ENCODE measurements at regions not wholly inside any gene's neighbourhood (a gene's known extent, or its start where the extent isn't known, plus 50 kb on each side); places are given as distances from the start of the nearest gene placed in this dataset.

- no peak for DNase-seq (ENCODE audit: low spot score)
- Histone ChIP-seq H2AK5ac (ENCODE audit: low read depth, low read length) (no peak overlapping the region), H3K4ac (ENCODE audit: low read length) (no peak overlapping the region), H3K23ac (ENCODE audit: low read depth, low read length, poor library complexity) (no peak overlapping the region), H2BK5ac (ENCODE audit: low read length) (no peak overlapping the region), H3K36me3 (replicated peaks in 1 of 2; ENCODE audit: control insufficient read depth in 2 of 2, insufficient read depth in 2 of 2, low read length in 2 of 2) (no peaks in the 10 kb centered on the region), H3K18ac (ENCODE audit: low read length) (no peak overlapping the region), H3K9me3 (replicated peaks in 1 of 2; ENCODE audit: control insufficient read depth in 2 of 2, insufficient read depth in 1 of 2, low read depth in 1 of 2, low read length in 2 of 2) (peaks cover 0 to 6% of the 10 kb centered on the region in 2 donors), H3K9ac (ENCODE audit: low read depth, low read length, poor library complexity) (no peak overlapping the region), H2BK12ac (ENCODE audit: low read length) (no peak overlapping the region), H3K27ac (replicated peaks; ENCODE audit: low read length) (no peak overlapping the region), H3K4me1 (ENCODE audit: control insufficient read depth in 2 of 2, insufficient read depth in 1 of 2, low read depth in 1 of 2, low read length in 2 of 2) (no peaks in the 10 kb centered on the region), H3K14ac (ENCODE audit: low read length) (no peak overlapping the region), H4K91ac (ENCODE audit: low read depth, low read length, poor library complexity) (no peak overlapping the region), H2BK120ac (ENCODE audit: low read depth, low read length) (no peak overlapping the region), H3K79me1 (ENCODE audit: low read depth, low read length) (no peaks in the 10 kb centered on the region), H3K4me3 (ENCODE audit: low read length in 2 of 2) (no peak overlapping the region), H3K27me3 (ENCODE audit: control insufficient read depth in 3 of 3, insufficient read depth in 3 of 3, low read depth in 1 of 3, low read length in 3 of 3) (no peaks in the 10 kb centered on the region), H3K4me2 (ENCODE audit: insufficient read depth, low read length, poor library complexity, severe bottlenecking) (no peak overlapping the region), H2BK15ac (ENCODE audit: low read length) (no peak overlapping the region), H4K8ac (ENCODE audit: low read depth, low read length) (no peak overlapping the region), H2AFZ (ENCODE audit: low read length) (no peak overlapping the region)
- no CpG with 5 or more reads among the region's 2 CpGs for WGBS, 2 donors (ENCODE audit: extremely low coverage in 2 of 2, insufficient read length in 2 of 2, insufficient replicate concordance in 1 of 2)
Measured at GRCh38 chr6:19964115-19964514, 126.9 kb downstream of the ID4 start.

- Histone ChIP-seq H2BK12ac (ENCODE audit: low read length) (no peak overlapping the region), H2BK15ac (ENCODE audit: low read length) (no peak overlapping the region), H2AFZ (ENCODE audit: low read length) (no peak overlapping the region), H3K4ac (ENCODE audit: low read length) (no peak overlapping the region), H3K18ac (ENCODE audit: low read length) (no peak overlapping the region), H4K8ac (ENCODE audit: low read depth, low read length) (no peak overlapping the region), H4K91ac (ENCODE audit: low read depth, low read length, poor library complexity) (no peak overlapping the region), H3K27ac (replicated peaks; ENCODE audit: low read length) (no peak overlapping the region), H3K4me1 (ENCODE audit: control insufficient read depth in 2 of 2, insufficient read depth in 1 of 2, low read depth in 1 of 2, low read length in 2 of 2) (no peaks in the 10 kb centered on the region), H3K14ac (ENCODE audit: low read length) (no peak overlapping the region), H2BK120ac (ENCODE audit: low read depth, low read length) (no peak overlapping the region), H3K36me3 (replicated peaks in 1 of 2; ENCODE audit: control insufficient read depth in 2 of 2, insufficient read depth in 2 of 2, low read length in 2 of 2) (no peaks in the 10 kb centered on the region), H3K4me2 (ENCODE audit: insufficient read depth, low read length, poor library complexity, severe bottlenecking) (no peak overlapping the region), H3K9me3 (replicated peaks in 1 of 2; ENCODE audit: control insufficient read depth in 2 of 2, insufficient read depth in 1 of 2, low read depth in 1 of 2, low read length in 2 of 2) (no peaks in the 10 kb centered on the region), H3K23ac (ENCODE audit: low read depth, low read length, poor library complexity) (no peak overlapping the region), H3K9ac (ENCODE audit: low read depth, low read length, poor library complexity) (no peak overlapping the region), H3K27me3 (ENCODE audit: control insufficient read depth in 3 of 3, insufficient read depth in 3 of 3, low read depth in 1 of 3, low read length in 3 of 3) (no peaks in the 10 kb centered on the region), H3K79me1 (ENCODE audit: low read depth, low read length) (no peaks in the 10 kb centered on the region), H2BK5ac (ENCODE audit: low read length) (no peak overlapping the region), H3K4me3 (ENCODE audit: low read length in 2 of 2) (no peak overlapping the region), H2AK5ac (ENCODE audit: low read depth, low read length) (no peak overlapping the region)
- WGBS, 2 donors (ENCODE audit: extremely low coverage in 2 of 2, insufficient read length in 2 of 2, insufficient replicate concordance in 1 of 2), result no CpG with 5 or more reads among the region's 1 CpG
- DNase-seq (ENCODE audit: low spot score), result no peak
Measured at GRCh38 chr6:19968201-19968600, 131.0 kb downstream of the ID4 start.

- DNase-seq (ENCODE audit: low spot score), result no peak
- no peaks in the 10 kb centered on the region for H3K27me3 ChIP-seq (ENCODE audit: control insufficient read depth in 3 of 3, insufficient read depth in 3 of 3, low read depth in 1 of 3, low read length in 3 of 3)
- H3K9me3 ChIP-seq (replicated peaks in 1 of 2; ENCODE audit: control insufficient read depth in 2 of 2, insufficient read depth in 1 of 2, low read depth in 1 of 2, low read length in 2 of 2), result no peaks in the 10 kb centered on the region
- H3K4me2 ChIP-seq (ENCODE audit: insufficient read depth, low read length, poor library complexity, severe bottlenecking), result no peak overlapping the region
- no peak overlapping the region for H3K4me3 ChIP-seq (ENCODE audit: low read length in 2 of 2)
- H2BK12ac ChIP-seq (ENCODE audit: low read length), result no peak overlapping the region
- no peak overlapping the region for H2AK5ac ChIP-seq (ENCODE audit: low read depth, low read length)
- no peak overlapping the region for H3K9ac ChIP-seq (ENCODE audit: low read depth, low read length, poor library complexity)
- H3K79me1 ChIP-seq (ENCODE audit: low read depth, low read length), result no peaks in the 10 kb centered on the region
- H3K4ac ChIP-seq (ENCODE audit: low read length), result no peak overlapping the region
- no peak overlapping the region for H4K8ac ChIP-seq (ENCODE audit: low read depth, low read length)
- no peaks in the 10 kb centered on the region for H3K36me3 ChIP-seq (replicated peaks in 1 of 2; ENCODE audit: control insufficient read depth in 2 of 2, insufficient read depth in 2 of 2, low read length in 2 of 2)
- H2BK15ac ChIP-seq (ENCODE audit: low read length), result no peak overlapping the region
- H2BK120ac ChIP-seq (ENCODE audit: low read depth, low read length), result no peak overlapping the region
- H2BK5ac ChIP-seq (ENCODE audit: low read length), result no peak overlapping the region
- H3K4me1 ChIP-seq (ENCODE audit: control insufficient read depth in 2 of 2, insufficient read depth in 1 of 2, low read depth in 1 of 2, low read length in 2 of 2), result peaks cover 0 to 2% of the 10 kb centered on the region in 2 donors
- H3K14ac ChIP-seq (ENCODE audit: low read length), result no peak overlapping the region
- H3K23ac ChIP-seq (ENCODE audit: low read depth, low read length, poor library complexity), result no peak overlapping the region
- no peak overlapping the region for H2AFZ ChIP-seq (ENCODE audit: low read length)
- no peak overlapping the region for H3K27ac ChIP-seq (replicated peaks; ENCODE audit: low read length)
- WGBS, 2 donors (ENCODE audit: extremely low coverage in 2 of 2, insufficient read length in 2 of 2, insufficient replicate concordance in 1 of 2), result no CpG with 5 or more reads among the region's 1 CpG
- no peak overlapping the region for H4K91ac ChIP-seq (ENCODE audit: low read depth, low read length, poor library complexity)
- no peak overlapping the region for H3K18ac ChIP-seq (ENCODE audit: low read length)
Measured at GRCh38 chr6:19972221-19972620, 135.1 kb downstream of the ID4 start.

GRCh38 chr6:19976411-19977129, 139.4 kb downstream of the ID4 start:
- no peak for DNase-seq (ENCODE audit: low spot score)
- H2BK120ac ChIP-seq (ENCODE audit: low read depth, low read length), result no peak overlapping the region
- no peak overlapping the region for H3K18ac ChIP-seq (ENCODE audit: low read length)
- H3K36me3 ChIP-seq (replicated peaks in 1 of 2; ENCODE audit: control insufficient read depth in 2 of 2, insufficient read depth in 2 of 2, low read length in 2 of 2), result no peaks in the 10 kb centered on the region
- H3K27ac ChIP-seq (replicated peaks; ENCODE audit: low read length), result no peak overlapping the region
- H3K4me1 ChIP-seq (ENCODE audit: control insufficient read depth in 2 of 2, insufficient read depth in 1 of 2, low read depth in 1 of 2, low read length in 2 of 2), result peaks cover 0 to 3% of the 10 kb centered on the region in 2 donors
- no peak overlapping the region for H3K4me3 ChIP-seq (ENCODE audit: low read length in 2 of 2)
- H2BK15ac ChIP-seq (ENCODE audit: low read length), result no peak overlapping the region
- WGBS, 2 donors (ENCODE audit: extremely low coverage in 2 of 2, insufficient read length in 2 of 2, insufficient replicate concordance in 1 of 2), result no CpG with 5 or more reads among the region's 12 CpGs
- H4K8ac ChIP-seq (ENCODE audit: low read depth, low read length), result no peak overlapping the region
- H3K4me2 ChIP-seq (ENCODE audit: insufficient read depth, low read length, poor library complexity, severe bottlenecking), result no peak overlapping the region
- H3K23ac ChIP-seq (ENCODE audit: low read depth, low read length, poor library complexity), result no peak overlapping the region
- no peak overlapping the region for H2AFZ ChIP-seq (ENCODE audit: low read length)
- no peak overlapping the region for H3K14ac ChIP-seq (ENCODE audit: low read length)
- no peak overlapping the region for H2BK12ac ChIP-seq (ENCODE audit: low read length)
- H3K79me1 ChIP-seq (ENCODE audit: low read depth, low read length), result no peaks in the 10 kb centered on the region
- H3K27me3 ChIP-seq (ENCODE audit: control insufficient read depth in 3 of 3, insufficient read depth in 3 of 3, low read depth in 1 of 3, low read length in 3 of 3), result no peaks in the 10 kb centered on the region
- H3K9me3 ChIP-seq (replicated peaks in 1 of 2; ENCODE audit: control insufficient read depth in 2 of 2, insufficient read depth in 1 of 2, low read depth in 1 of 2, low read length in 2 of 2), result no peaks in the 10 kb centered on the region
- H3K9ac ChIP-seq (ENCODE audit: low read depth, low read length, poor library complexity), result no peak overlapping the region
- H3K4ac ChIP-seq (ENCODE audit: low read length), result no peak overlapping the region
- H4K91ac ChIP-seq (ENCODE audit: low read depth, low read length, poor library complexity), result no peak overlapping the region
- H2AK5ac ChIP-seq (ENCODE audit: low read depth, low read length), result no peak overlapping the region
- H2BK5ac ChIP-seq (ENCODE audit: low read length), result no peak overlapping the region

Measured in neuronal stem cell (in vitro differentiated cells).